Non-pigmented ciliary epithelial cell (primary cell): ENCODE measurements at regions not wholly inside any gene's neighbourhood (a gene's known extent, or its start where the extent isn't known, plus 50 kb on each side); places are given as distances from the start of the nearest gene placed in this dataset.

ENCODE experiments used
- DNase-seq: peaks from one replicate; pipeline ENCODE4 v3.0.0-alpha.2; 2010; ENCODE audit warnings: low read depth

DNA sequence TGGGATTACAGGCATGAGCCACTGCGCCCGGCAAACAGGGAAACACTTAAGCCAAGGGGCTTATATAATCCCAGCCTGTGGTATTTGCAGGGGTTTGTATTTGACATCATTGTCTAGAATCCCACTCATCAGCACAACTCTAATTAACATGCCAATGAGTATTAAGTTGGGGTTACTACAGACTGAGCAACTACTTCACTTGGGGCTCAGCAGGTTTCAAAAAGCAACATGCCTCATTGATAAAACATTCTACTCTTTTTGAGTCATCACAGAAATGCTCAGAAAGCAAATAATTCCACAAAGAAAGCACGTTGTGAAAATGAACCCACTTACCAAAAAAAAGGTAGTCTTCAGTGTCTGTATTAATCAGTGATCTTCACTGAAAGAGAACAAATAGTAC lies 236.9 kb upstream of the CELF2 start:
- DNase-seq = no peak

- DNase-seq = no peak
Measured at GRCh38 chr10:10782603-10783002, 235.1 kb upstream of the CELF2 start.

GRCh38 chr10:10785627-10786026 lies 232.0 kb upstream of the CELF2 start:
- DNase-seq = no peak

- no peak for DNase-seq
Measured at GRCh38 chr10:10786109-10787090, 231.3 kb upstream of the CELF2 start.

DNA sequence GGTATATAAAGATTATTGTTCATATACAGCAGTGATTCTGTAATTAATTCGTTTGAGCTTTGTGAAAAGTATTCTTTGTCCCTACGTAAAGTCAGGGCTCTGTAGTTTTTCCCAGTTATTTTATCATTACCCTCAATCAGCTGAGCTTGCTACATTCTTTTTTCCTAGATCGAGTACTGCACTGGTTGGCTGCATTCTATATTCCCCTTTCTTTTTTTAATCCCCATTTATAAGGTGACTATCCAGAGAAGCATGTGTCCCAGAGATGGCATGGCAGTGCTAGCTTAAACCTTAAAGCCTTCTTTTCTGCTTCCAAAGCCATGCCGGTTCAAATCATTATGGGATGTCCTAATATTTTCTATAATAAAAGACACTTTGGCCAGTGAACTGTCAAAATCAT lies 230.1 kb upstream of the CELF2 start:
- DNase-seq = no peak

- no peak for DNase-seq
Measured at GRCh38 chr10:10788761-10789160, 228.9 kb upstream of the CELF2 start.

DNA sequence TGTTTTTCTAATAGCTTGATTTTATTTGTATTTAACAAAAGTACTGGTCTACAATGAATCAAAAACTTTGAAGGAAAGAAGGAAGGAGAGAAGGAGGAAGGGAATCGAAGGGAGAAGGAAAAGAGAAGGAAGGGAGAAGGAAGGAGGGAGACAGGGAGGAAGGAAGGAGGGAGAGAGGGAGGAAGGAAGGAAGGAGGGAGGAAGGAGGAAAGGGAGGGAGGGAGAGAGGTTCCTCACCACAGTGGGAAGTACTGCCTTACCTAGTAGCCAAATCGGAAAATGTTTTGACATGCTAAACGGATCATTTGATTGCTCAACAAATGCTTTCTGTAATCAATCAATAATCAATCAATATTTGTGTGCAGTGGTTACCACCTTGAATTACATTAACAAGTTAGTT lies 225.8 kb upstream of the CELF2 start:
- no peak for DNase-seq

GRCh38 chr10:10792681-10793080 lies 225.0 kb upstream of the CELF2 start:
- DNase-seq = no peak

DNA sequence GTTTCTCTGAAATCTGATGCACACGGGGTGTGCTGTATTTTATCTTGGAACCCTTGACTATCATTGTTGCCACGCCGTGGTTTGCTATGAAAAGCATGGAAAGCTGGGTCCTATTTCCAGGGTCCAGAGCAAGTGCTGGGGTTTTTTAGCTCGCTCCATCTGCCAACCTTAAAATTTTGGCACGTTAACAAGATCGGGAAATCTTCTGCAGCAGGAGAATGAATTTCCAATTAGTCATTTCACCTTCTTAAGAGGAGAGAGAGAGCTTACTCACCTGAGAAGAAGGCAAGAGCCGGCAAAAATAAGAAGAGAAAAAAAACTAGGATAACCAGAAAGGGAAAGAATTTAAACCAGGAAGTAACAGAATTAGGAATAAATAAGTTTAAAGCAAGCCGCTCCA lies 223.6 kb upstream of the CELF2 start:
- no peak for DNase-seq

GRCh38 chr10:10794791-10795191 lies 222.9 kb upstream of the CELF2 start:
- peak; percentile 89 for DNase-seq

DNA sequence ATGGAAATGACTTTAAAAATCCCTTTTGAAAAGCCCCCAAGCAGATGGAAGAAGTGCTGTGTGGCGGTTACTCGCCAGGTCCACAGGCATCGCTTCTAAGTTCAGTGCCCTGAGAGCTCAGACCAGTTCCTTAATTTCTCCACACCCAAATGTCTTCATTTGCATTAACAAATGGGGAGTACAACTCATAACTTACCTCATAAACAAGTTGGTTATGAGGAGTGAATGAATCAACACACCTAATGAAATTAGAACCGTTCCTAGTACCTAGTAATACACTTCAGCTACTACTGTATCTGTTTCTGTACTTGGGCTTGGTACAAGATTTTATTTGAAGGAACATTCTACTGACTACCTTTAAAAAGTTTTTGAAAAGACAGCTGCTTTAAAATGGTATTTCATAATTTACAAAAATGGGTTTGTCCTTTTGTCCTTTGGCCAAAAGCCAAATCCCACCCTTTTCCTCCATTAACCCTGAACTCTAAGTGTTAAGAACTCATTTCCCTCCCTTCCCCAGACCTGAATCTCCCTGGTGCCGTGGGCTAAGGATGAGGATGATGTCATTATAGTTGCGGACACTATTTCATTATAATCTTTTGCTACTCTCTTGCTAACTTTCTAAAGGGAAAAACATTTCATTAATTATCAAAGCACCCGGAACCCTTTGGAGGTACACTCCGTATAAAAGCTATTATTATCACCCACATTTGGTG lies 221.5 kb upstream of the CELF2 start:
- no peak for DNase-seq

- DNase-seq = no peak
Measured at GRCh38 chr10:10796774-10797415, 220.8 kb upstream of the CELF2 start.

- no peak for DNase-seq
Measured at GRCh38 chr10:10797513-10797912, 220.2 kb upstream of the CELF2 start.

- DNase-seq = no peak
Measured at GRCh38 chr10:10798102-10798863, 219.4 kb upstream of the CELF2 start.

GRCh38 chr10:10798864-10799192 lies 218.8 kb upstream of the CELF2 start:
- DNase-seq = no peak

DNA sequence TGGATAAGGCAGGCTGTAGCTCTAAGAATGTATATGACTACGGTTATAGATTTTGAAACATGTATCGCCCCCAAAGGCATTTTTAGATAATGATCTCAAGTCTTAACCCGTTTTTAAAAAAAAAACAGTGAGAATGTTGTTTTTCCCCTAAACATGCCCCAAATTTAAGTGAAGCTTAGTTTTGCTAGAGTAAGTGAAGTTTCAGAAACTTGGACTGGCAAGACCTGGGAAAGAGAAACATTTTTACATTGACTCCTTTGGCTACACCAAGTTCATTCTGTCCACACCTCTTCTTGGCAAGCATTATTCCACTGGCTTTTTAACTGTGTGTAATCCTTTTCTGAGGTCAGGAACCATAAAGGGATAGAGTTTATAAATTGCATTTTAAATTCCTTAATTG lies 216.7 kb upstream of the CELF2 start:
- no peak for DNase-seq

DNA sequence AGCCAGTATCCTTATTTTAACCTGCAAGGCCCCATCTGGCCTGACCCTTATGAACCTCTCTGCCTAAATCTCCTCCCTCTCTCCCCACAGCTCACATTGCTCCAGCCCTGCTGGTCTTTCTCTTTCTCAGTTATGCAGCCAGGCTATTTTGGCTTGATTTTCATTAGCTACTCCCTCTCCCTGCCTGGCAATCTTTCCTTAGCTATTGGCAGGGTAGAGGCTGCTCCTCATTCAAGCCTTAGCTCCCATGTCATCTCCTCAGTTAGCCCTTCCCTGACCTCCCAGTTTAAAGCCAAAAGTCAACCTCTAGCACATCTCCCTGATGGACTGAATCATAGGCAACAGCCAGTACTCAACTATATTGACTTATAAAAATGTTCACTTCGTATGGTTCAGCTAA lies 214.4 kb upstream of the CELF2 start:
- DNase-seq = no peak

DNA sequence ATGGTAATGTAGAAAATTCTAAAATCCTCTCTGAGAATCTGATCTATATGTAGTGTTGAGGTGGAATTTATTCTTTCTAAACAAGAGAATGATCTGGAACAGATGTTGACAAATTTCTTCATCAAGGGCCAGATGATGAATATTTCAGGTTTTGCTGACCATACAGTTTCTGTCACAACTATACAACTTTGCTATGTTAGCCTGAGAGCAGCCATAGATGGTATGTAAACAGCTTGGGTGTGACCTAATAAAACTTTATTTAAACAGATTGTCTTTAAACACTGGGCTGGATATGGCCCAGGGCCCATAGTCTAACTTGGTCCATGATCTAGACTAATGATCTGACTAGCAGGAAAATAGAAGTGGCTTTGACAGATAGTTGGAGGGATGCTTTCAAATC lies 213.6 kb upstream of the CELF2 start:
- no peak for DNase-seq

DNA sequence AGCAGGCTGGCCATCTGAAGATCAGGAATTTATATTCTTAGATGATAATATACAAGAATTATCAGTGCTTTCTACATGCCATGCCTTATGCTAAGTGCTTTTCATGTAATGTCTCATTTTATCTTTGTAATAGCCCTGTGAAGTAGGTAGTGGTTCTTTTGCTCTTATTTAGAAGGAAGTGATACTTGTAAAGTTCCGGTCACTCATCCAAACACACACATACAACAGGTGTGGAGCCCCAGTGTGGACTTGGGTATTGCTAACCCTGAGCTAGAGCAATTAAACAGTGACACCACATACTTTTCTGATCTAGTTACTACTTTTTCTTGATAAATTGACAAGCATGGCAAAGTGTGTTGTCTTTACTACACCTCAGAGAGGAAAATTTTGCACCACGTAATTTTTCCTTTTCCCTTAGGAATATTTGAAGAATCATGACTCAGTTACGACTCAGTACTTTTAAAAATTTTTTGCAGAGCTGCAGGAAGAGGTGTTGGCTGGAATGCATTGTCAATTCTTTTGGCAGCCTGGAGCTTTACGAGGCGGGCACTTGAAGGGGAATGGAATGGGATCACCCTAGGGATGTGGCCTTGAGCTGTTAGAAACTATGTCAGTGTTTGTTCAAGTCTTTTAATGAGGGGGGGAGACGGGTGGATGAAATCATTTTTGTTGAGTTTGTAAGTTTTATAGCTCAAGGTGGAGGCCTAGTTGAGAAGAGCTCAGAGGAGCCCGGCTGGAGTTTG lies 212.5 kb upstream of the CELF2 start:
- DNase-seq = no peak

DNA sequence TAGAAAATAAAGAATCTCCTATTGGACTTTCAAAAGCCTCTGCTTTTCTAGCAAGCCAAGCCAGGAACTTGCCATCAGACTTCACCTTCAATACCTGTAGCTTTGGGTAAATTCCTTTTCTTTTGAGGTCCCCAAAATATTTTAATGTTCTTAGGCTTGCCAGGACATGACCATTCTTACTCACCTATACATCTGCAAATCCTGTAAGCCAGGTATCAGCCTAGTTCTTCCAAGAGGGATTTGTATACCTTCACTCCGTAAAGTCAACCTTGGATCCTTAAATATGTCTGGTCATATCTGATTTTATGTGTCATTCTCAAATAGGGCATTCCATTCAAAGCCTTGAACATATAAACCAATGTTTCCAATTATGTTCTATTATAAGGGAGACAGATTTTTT lies 210.6 kb upstream of the CELF2 start:
- DNase-seq = no peak

DNA sequence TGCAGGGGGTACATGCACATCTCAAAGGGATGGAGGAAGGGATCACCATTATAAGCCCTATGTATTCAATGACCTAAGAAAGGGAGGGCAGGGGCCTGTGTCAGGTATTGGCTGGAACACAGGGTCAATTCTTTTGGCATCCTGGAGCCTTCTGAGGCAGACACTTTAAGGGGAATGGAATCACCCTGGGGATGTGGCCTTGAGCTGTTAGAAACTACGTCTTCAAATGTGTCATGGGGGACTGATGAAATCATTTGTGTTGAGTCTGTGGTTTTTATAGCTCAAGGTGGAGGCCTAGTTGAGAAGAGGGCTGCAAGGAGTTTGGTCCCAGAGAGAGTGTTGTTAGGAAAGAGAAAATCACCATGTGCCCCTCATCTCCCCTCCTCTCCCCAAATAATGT lies 206.1 kb upstream of the CELF2 start:
- DNase-seq = no peak

DNA sequence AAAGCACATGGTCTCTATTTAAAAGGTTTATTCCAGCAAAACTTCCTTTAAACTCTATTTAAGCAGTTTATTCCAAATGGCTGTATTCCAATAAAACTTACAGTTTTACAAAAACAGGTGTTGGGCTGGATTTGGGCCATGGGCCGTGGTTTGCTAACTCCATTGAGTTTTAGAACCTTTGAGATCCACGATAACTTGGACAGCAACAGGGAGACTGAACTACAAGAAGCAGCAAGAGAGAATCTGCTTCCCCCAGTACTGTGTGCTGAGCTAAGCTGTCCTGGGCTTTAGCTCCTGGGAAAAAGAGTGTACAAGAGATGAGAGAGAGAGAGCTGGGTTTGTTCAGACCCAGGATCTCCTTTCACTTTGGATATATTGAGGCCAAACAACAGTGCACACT lies 204.0 kb upstream of the CELF2 start:
- no peak for DNase-seq
